ENCODE measurements at regions not wholly inside any gene's neighbourhood (a gene's known extent, or its start where the extent isn't known, plus 50 kb on each side); places are given as distances from the start of the nearest gene placed in this dataset.

DNA sequence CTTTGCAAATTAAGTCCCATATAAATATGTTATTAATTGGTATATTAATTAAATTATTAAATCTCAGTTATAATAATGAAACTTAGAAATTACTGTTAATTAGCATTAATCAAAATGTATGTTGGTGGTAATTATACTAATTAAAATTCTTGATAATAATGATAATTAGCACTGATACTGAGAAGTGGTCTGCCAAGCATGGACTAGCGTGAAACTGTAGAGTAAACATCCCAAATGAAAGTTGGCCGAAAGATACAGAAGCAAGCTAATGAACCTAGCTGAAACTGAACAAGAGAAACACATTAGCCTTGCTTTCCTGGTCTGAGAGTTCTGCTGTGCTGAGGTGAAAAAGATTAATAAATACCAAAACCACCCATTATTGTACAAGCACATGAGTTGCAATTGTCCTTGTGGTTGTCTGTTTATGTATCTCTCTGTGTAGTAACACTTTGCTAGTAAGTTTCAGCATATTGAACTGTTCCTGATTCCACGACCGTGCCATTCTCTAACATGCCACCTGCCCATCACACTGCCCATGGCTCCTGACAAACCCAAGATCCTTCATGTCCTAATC, 341.8 kb downstream of the PLPP3 start:
- TF ChIP-seq, protein P1, sequence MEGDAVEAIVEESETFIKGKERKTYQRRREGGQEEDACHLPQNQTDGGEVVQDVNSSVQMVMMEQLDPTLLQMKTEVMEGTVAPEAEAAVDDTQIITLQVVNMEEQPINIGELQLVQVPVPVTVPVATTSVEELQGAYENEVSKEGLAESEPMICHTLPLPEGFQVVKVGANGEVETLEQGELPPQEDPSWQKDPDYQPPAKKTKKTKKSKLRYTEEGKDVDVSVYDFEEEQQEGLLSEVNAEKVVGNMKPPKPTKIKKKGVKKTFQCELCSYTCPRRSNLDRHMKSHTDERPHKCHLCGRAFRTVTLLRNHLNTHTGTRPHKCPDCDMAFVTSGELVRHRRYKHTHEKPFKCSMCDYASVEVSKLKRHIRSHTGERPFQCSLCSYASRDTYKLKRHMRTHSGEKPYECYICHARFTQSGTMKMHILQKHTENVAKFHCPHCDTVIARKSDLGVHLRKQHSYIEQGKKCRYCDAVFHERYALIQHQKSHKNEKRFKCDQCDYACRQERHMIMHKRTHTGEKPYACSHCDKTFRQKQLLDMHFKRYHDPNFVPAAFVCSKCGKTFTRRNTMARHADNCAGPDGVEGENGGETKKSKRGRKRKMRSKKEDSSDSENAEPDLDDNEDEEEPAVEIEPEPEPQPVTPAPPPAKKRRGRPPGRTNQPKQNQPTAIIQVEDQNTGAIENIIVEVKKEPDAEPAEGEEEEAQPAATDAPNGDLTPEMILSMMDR (IDR thresholded peaks at IDR 0.05): no peak
- TF ChIP-seq POLR2A (IDR thresholded peaks at IDR 0.05) (no peak), EP300 (IDR thresholded peaks at IDR 0.05) (no peak)

Data from tibial nerve (tissue), 4 donors.